Esophagus squamous epithelium (tissue), 4 donors: ENCODE measurements at regions not wholly inside any gene's neighbourhood (a gene's known extent, or its start where the extent isn't known, plus 50 kb on each side); places are given as distances from the start of the nearest gene placed in this dataset.

Source experiments
- CTCF ChIP-seq, 6 experiments: fragments of 450-650 bp in 4 of 6; fragments of 200-600 bp in 2 of 6; sonication (generic) in 2 of 6; IDR thresholded peaks; one replicate each; pipeline ENCODE4 v1.5.1; 2016 to 2019; ENCODE audit warnings: antibody characterized with exemption in 6 of 6, mild to moderate bottlenecking in 4 of 6, moderate library complexity in 4 of 6
- POLR2A ChIP-seq, 4 donors: fragments of 450-650 bp; IDR thresholded peaks; one replicate each; pipeline ENCODE4 v1.6.1; 2017; ENCODE audit warnings: antibody characterized with exemption in 4 of 4, mild to moderate bottlenecking in 4 of 4, moderate library complexity in 3 of 4

GRCh38 chr15:79689030-79689429, 207.8 kb downstream of the MTHFS start:
- no peak for TF ChIP-seq POLR2A (IDR thresholded peaks at IDR 0.05)
- TF ChIP-seq CTCF (IDR thresholded peaks at IDR 0.05) = no peak
